Endothelial cell of umbilical vein (primary cell): ENCODE measurements at regions not wholly inside any gene's neighbourhood (a gene's known extent, or its start where the extent isn't known, plus 50 kb on each side); places are given as distances from the start of the nearest gene placed in this dataset.

ENCODE experiments used
- BruUV-seq: library from RNA; stranded (reverse); fragments of 400-500 nt; replicated peaks from 2 replicates; lab custom pipeline; 2021; lab: Mats Ljungman, UMichigan
- CTCF ChIA-PET: fragments of 300-600, 350-600 bp; sonication (Branson Sonifier 250); formaldehyde crosslinking; loops from one replicate; lab custom pipeline; 2021; ENCODE audit warnings: antibody characterized with exemption, inconsistent platforms; lab: Charles Lee
- POLR2A ChIA-PET: fragments of 300-600, 350-600 bp; sonication (Branson Sonifier 250); formaldehyde crosslinking; loops from one replicate; lab custom pipeline; 2021; ENCODE audit warnings: antibody characterized with exemption, inconsistent platforms; lab: Charles Lee
- DNase-seq: peaks from one replicate; pipeline ENCODE4 v3.0.0-alpha.2; 2011; ENCODE audit warnings: low read depth, low spot score
- FAIRE-seq: peaks from 2 replicates; lab custom pipeline; 2011; peaks lifted over from hg19 to GRCh38; lab: Jason Lieb, UNC
- H2AFZ ChIP-seq: 2 replicates; pipeline ENCODE4 v1.6.0; 2012; ENCODE audit warnings: low read depth, low read length, control low read depth, inconsistent platforms
- H3K27ac ChIP-seq: 2 replicates; pipeline ENCODE4 v1.5.1; 2011; ENCODE audit warnings: low read depth, mild to moderate bottlenecking, control low read depth, low read length, moderate library complexity; ENCODE audit not compliant: insufficient read depth
- H3K27me3 ChIP-seq, 2 experiments: 2 replicates each; pipeline versions ENCODE4 v1.6.0 to v1.6.1; 2011; ENCODE audit warnings: low read length in 2 of 2, mixed read lengths in 1 of 2; ENCODE audit not compliant: control insufficient read depth in 2 of 2, insufficient read depth in 2 of 2
- H3K36me3 ChIP-seq, 2 experiments: 2 replicates in 1 of 2; 3 replicates in 1 of 2; pipeline ENCODE4 v1.5.1; 2011; ENCODE audit warnings: low read length in 2 of 2, mild to moderate bottlenecking in 1 of 2, moderate library complexity in 1 of 2; ENCODE audit not compliant: control insufficient read depth in 2 of 2, insufficient read depth in 2 of 2; ENCODE audit errors: extremely low read depth in 1 of 2
- H3K4me1 ChIP-seq: 3 replicates; pipeline ENCODE4 v1.5.1; 2011; ENCODE audit warnings: mild to moderate bottlenecking, low read length; ENCODE audit not compliant: control insufficient read depth, insufficient read depth; ENCODE audit errors: extremely low read depth
- H3K4me2 ChIP-seq: 2 replicates; pipeline ENCODE4 v1.6.1; 2011; ENCODE audit warnings: low read length, control low read depth, mixed read lengths; ENCODE audit not compliant: insufficient read depth
- H3K4me3 ChIP-seq, 3 experiments: fragments of 200-600 bp in 1 of 3; sonication (generic), shearing (Covaris generic) in 1 of 3; replicated peaks in 1 of 3; 2 replicates each; pipeline ENCODE4 v1.5.1; 2011 to 2016; ENCODE audit warnings: control low read depth in 3 of 3, low read length in 3 of 3, mild to moderate bottlenecking in 2 of 3, inconsistent platforms in 1 of 3, low read depth in 1 of 3, moderate library complexity in 1 of 3; ENCODE audit not compliant: insufficient read depth in 1 of 3
- H3K79me2 ChIP-seq: 2 replicates; pipeline ENCODE4 v1.6.0; 2012; ENCODE audit warnings: low read length, inconsistent platforms; ENCODE audit not compliant: control insufficient read depth, insufficient read depth
- H3K9ac ChIP-seq: replicated peaks from 2 replicates; pipeline ENCODE3; 2011; ENCODE audit warnings: low read length, control low read depth; ENCODE audit not compliant: insufficient read depth; ENCODE audit errors: extremely low read depth
- H3K9me1 ChIP-seq: replicated peaks from 3 replicates; pipeline ENCODE4 v1.6.0; 2011; ENCODE audit warnings: mild to moderate bottlenecking, low read length; ENCODE audit not compliant: control insufficient read depth, insufficient read depth; ENCODE audit errors: extremely low read depth
- H3K9me3 ChIP-seq: replicated peaks from 2 replicates; pipeline ENCODE4 v1.5.1; 2012; ENCODE audit warnings: low read length, inconsistent platforms; ENCODE audit not compliant: control insufficient read depth, insufficient read depth
- H4K20me1 ChIP-seq: replicated peaks from 2 replicates; pipeline ENCODE3; 2011; ENCODE audit warnings: mild to moderate bottlenecking, low read length; ENCODE audit not compliant: control insufficient read depth, insufficient read depth; ENCODE audit errors: extremely low read depth
- CTCF ChIP-seq, 2 donors: IDR thresholded peaks; 1 replicate in 1 of 2; 2 replicates in 1 of 2; pipeline ENCODE4 v1.5.1; 2011; ENCODE audit warnings: low read length in 2 of 2, mild to moderate bottlenecking in 2 of 2, moderate library complexity in 2 of 2, control low read depth in 1 of 2, inconsistent platforms in 1 of 2, low read depth in 1 of 2; ENCODE audit not compliant: insufficient read depth in 1 of 2; ENCODE audit errors: extremely low read depth in 1 of 2
- EZH2 ChIP-seq: IDR thresholded peaks from 2 replicates; pipeline ENCODE4 v1.6.1; 2012; ENCODE audit warnings: borderline replicate concordance, low read depth, mild to moderate bottlenecking, moderate library complexity, low read length, inconsistent platforms; ENCODE audit not compliant: severe bottlenecking
- FOS ChIP-seq: IDR thresholded peaks from 2 replicates; pipeline ENCODE4 v1.6.1; 2011; ENCODE audit warnings: mild to moderate bottlenecking, low read length, moderate library complexity, borderline replicate concordance; ENCODE audit not compliant: insufficient read depth
- GATA2 ChIP-seq: IDR thresholded peaks from 2 replicates; pipeline ENCODE4 v1.7.0; 2011; ENCODE audit warnings: low read depth, mild to moderate bottlenecking, moderate library complexity, mixed read lengths, low read length; ENCODE audit not compliant: insufficient read length, insufficient read depth
- JUN ChIP-seq: IDR thresholded peaks from 2 replicates; pipeline ENCODE4 v1.6.1; 2011; ENCODE audit warnings: borderline replicate concordance, low read depth; ENCODE audit not compliant: insufficient read length, insufficient read depth
- MAX ChIP-seq: IDR thresholded peaks from 2 replicates; pipeline ENCODE4 v1.6.1; 2011; ENCODE audit not compliant: insufficient read depth, insufficient read length
- MYC ChIP-seq: IDR thresholded peaks from one replicate; pipeline ENCODE4 v1.6.1; 2011; ENCODE audit warnings: mild to moderate bottlenecking, low read depth, low read length
- POLR2A ChIP-seq: IDR thresholded peaks from 2 replicates; pipeline ENCODE4 v1.6.1; 2012; ENCODE audit warnings: low read depth, mild to moderate bottlenecking, control low read depth, low read length
- POLR2AphosphoS5 ChIP-seq: IDR thresholded peaks from 2 replicates; pipeline ENCODE4 v1.6.1; 2012; ENCODE audit warnings: low read depth, mild to moderate bottlenecking, control low read depth, low read length, moderate library complexity; ENCODE audit not compliant: insufficient read depth
- dilution Hi-C: fragments of 300-500 bp; cut with MboI; formaldehyde crosslinking; loops from one replicate; pipeline ENCODE4 v1.15.0; 2019; ENCODE audit warnings: low sequenced_read_pairs; ENCODE audit not compliant: extremely low pct_ligation_motif_present
- intact Hi-C: fragments of 100-400 bp; cut with micrococcal nuclease; formaldehyde crosslinking; loops from one replicate; pipeline ENCODE4 v1.10.0; 2022

GRCh38 chr20:53736122-53736756 lies 142.6 kb upstream of the ZNF217 start:
- TF ChIP-seq POLR2AphosphoS5 (no peak), POLR2A (no peak), JUN (no peak), CTCF (IDR thresholded peaks at IDR 0.05; ENCODE audit: extremely low read depth in 1 of 2, insufficient read depth in 1 of 2, low read depth in 1 of 2, low read length in 2 of 2) (no peak), GATA2 (no peak), MAX (no peak), FOS (no peak), EZH2 (no peak), MYC (no peak)
- intact Hi-C loops, result loop anchor here (5.0 kb wide), 3 partner anchors 56 to 144 kb away; partner anchors contain the start of gene ZNF217
- no peaks in the 10 kb centered on the region for H3K9me3 ChIP-seq
- dilution Hi-C loops, result no loop called here
- no peaks in the 10 kb centered on the region for H4K20me1 ChIP-seq
- POLR2A ChIA-PET, result no interaction called here
- H3K36me3 ChIP-seq, result no peaks in the 10 kb centered on the region
- no peak overlapping the region for H3K9ac ChIP-seq
- CTCF ChIA-PET, result interaction anchor here (0.8 to 1.8 kb wide), 11 partner anchors 14 to 156 kb away, joined by 3 to 7 read pairs (median 3); no protein-coding TSS in a partner anchor
- peaks cover 2 to 7% of the 10 kb centered on the region in 2 experiments for H3K27me3 ChIP-seq
- BruUV-seq, result no TSS peak
- H3K79me2 ChIP-seq, result no peaks in the 10 kb centered on the region
- H3K9me1 ChIP-seq, result no peaks in the 10 kb centered on the region
- H3K4me2 ChIP-seq, result peak overlapping the region; percentile 53
- no peak overlapping the region for H3K27ac ChIP-seq
- no peak overlapping the region for H2AFZ ChIP-seq
- no peak overlapping the region for H3K4me3 ChIP-seq
- H3K4me1 ChIP-seq, result peaks cover 11% of the 10 kb centered on the region
- DNase-seq (no peak), FAIRE-seq (no peak)
